ENCODE measurements at regions not wholly inside any gene's neighbourhood (a gene's known extent, or its start where the extent isn't known, plus 50 kb on each side); places are given as distances from the start of the nearest gene placed in this dataset.

DNA sequence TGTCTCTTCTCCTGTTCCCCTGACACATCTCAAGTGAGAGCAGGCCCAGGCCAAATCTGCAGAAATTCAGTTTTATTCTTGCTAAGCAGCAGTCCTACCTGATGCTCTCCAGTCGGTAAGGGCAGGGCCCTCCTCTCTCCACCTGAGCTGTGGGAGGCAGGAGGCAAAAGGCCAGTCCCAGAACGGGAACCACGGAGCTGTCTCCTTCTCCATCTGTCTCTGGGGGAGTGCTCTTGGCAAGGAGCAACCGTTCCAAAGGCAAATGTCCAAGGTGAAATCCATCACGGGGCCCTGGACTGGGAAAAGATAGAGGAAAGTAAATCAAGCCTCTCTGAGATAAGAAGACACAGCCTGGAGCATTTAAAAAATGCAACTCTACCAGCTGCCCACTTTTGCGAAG lies 65.2 kb upstream of the CDON start:
- peaks cover 7% of the 10 kb centered on the region for H3K27me3 ChIP-seq (ENCODE audit: control insufficient read depth, insufficient read depth, low read length, poor library complexity, severe bottlenecking)
- 70 to 83% methylated on average over 3 to 6 of the region's 6 CpGs for WGBS, 2 experiments (ENCODE audit: insufficient coverage in 1 of 2, insufficient read length in 1 of 2)
- H3K4me1 ChIP-seq (ENCODE audit: control insufficient read depth, insufficient read depth, low read length): no peaks in the 10 kb centered on the region
- TF ChIP-seq, protein P1, sequence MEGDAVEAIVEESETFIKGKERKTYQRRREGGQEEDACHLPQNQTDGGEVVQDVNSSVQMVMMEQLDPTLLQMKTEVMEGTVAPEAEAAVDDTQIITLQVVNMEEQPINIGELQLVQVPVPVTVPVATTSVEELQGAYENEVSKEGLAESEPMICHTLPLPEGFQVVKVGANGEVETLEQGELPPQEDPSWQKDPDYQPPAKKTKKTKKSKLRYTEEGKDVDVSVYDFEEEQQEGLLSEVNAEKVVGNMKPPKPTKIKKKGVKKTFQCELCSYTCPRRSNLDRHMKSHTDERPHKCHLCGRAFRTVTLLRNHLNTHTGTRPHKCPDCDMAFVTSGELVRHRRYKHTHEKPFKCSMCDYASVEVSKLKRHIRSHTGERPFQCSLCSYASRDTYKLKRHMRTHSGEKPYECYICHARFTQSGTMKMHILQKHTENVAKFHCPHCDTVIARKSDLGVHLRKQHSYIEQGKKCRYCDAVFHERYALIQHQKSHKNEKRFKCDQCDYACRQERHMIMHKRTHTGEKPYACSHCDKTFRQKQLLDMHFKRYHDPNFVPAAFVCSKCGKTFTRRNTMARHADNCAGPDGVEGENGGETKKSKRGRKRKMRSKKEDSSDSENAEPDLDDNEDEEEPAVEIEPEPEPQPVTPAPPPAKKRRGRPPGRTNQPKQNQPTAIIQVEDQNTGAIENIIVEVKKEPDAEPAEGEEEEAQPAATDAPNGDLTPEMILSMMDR (conservative IDR thresholded peaks at IDR 0.05): no peak
- no peak overlapping the region for H3K4me3 ChIP-seq (ENCODE audit: low read length)
- Mint-ChIP-seq H3K27ac (no peak overlapping the region), H3K4me3 (no peak overlapping the region), H3K27me3 (ENCODE audit: insufficient read depth) (no peaks in the 10 kb centered on the region), H3K9me3 (no peaks in the 10 kb centered on the region), H3K36me3 (ENCODE audit: low read depth) (no peaks in the 10 kb centered on the region), H3K4me1 (peaks cover 10% of the 10 kb centered on the region)
- H3K9me3 ChIP-seq (ENCODE audit: control insufficient read depth, low read length): no peaks in the 10 kb centered on the region
- DNase-seq: peak; percentile 42
- no peak overlapping the region for H3K27ac ChIP-seq (ENCODE audit: low read depth, low read length)
- H3K36me3 ChIP-seq (ENCODE audit: control insufficient read depth, insufficient read depth, low read length): no peaks in the 10 kb centered on the region
- no peak overlapping the region for H3K9ac ChIP-seq (ENCODE audit: extremely low read depth, low read length, poor library complexity, severe bottlenecking)

DNA sequence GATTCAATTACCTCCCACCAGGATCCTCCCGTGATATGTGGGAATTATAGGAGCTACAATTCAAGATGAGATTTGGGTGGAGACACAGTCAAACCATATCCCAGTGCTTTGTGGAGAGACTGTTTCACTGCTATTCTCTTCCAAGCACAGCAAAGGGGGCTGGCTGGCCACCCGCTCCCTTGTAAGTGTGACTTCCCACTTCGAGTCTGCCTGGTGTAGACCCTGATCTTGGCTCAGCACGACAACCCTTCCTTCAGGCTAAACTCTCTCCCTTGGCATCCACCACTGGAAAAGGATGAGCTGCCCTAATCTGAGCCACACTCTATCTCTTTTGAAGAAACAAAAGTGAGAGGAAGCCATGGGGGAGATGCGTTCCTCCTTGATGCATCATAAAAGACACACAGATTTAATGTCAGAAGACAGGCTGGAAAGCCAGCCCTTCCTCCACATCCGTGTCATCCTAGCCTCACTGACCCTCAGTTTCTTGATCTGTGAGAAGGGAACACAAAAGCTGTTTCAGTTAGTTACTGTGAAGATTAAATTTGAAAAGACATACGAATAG lies 64.7 kb upstream of the CDON start:
- 81 to 83% methylated on average over 6 to 7 of the region's 7 CpGs for WGBS, 2 experiments (ENCODE audit: insufficient coverage in 1 of 2, insufficient read length in 1 of 2)
- H3K4me3 ChIP-seq (ENCODE audit: low read length): no peak overlapping the region
- H3K4me3 Mint-ChIP-seq: no peak overlapping the region

DNA sequence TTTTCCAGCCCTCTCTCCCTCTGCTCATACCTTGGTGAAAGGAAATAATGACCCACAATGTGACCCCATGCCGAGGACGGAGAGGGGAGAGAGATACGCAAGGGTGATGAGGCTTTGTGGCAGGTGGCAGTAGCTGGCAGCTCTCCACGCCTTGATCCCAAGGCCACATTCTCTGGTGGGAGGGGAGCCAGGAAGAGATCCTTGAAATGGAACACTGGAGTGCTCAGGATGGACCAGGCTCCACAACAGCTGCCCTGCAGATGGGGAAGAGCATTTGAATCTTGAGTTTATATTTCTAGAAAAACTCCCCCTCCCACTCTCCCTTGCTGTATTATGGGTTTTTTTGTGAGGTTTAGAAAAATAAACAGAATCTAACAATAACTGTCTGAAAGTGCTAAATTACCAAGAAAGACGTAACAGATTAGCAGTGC lies 61.6 kb upstream of the CDON start:
- no peaks in the 10 kb centered on the region for H3K36me3 ChIP-seq (ENCODE audit: control insufficient read depth, insufficient read depth, low read length)
- no peak overlapping the region for H3K9ac ChIP-seq (ENCODE audit: extremely low read depth, low read length, poor library complexity, severe bottlenecking)
- no peaks in the 10 kb centered on the region for H3K4me1 Mint-ChIP-seq
- H3K9me3 Mint-ChIP-seq: no peaks in the 10 kb centered on the region
- no peaks in the 10 kb centered on the region for H3K9me3 ChIP-seq (ENCODE audit: control insufficient read depth, low read length)
- TF ChIP-seq, protein P1 (conservative IDR thresholded peaks at IDR 0.05): no peak
- 87 to 100% methylated on average over 5 of the region's 5 CpGs for WGBS, 2 experiments (ENCODE audit: insufficient coverage in 1 of 2, insufficient read length in 1 of 2)
- H3K4me3 ChIP-seq (ENCODE audit: low read length): no peak overlapping the region
- no peaks in the 10 kb centered on the region for H3K4me1 ChIP-seq (ENCODE audit: control insufficient read depth, insufficient read depth, low read length)
- H3K27me3 Mint-ChIP-seq (ENCODE audit: insufficient read depth): no peaks in the 10 kb centered on the region
- H3K27ac Mint-ChIP-seq: no peak overlapping the region
- peaks cover 7% of the 10 kb centered on the region for H3K27me3 ChIP-seq (ENCODE audit: control insufficient read depth, insufficient read depth, low read length, poor library complexity, severe bottlenecking)
- no peak overlapping the region for H3K4me3 Mint-ChIP-seq
- no peak overlapping the region for H3K27ac ChIP-seq (ENCODE audit: low read depth, low read length)
- no peaks in the 10 kb centered on the region for H3K36me3 Mint-ChIP-seq (ENCODE audit: low read depth)
- no peak for DNase-seq

More for the DNA sequence above, 64.7 kb upstream of the CDON start:
- Histone ChIP-seq H3K4me1 (ENCODE audit: control insufficient read depth, insufficient read depth, low read length) (no peaks in the 10 kb centered on the region), H3K27ac (ENCODE audit: low read depth, low read length) (no peak overlapping the region), H3K27me3 (ENCODE audit: control insufficient read depth, insufficient read depth, low read length, poor library complexity, severe bottlenecking) (peaks cover 7% of the 10 kb centered on the region), H3K9ac (ENCODE audit: extremely low read depth, low read length, poor library complexity, severe bottlenecking) (no peak overlapping the region), H3K9me3 (ENCODE audit: control insufficient read depth, low read length) (no peaks in the 10 kb centered on the region), H3K36me3 (ENCODE audit: control insufficient read depth, insufficient read depth, low read length) (no peaks in the 10 kb centered on the region)
- DNase-seq: peak; percentile 33
- Mint-ChIP-seq H3K36me3 (ENCODE audit: low read depth) (no peaks in the 10 kb centered on the region), H3K27me3 (ENCODE audit: insufficient read depth) (no peaks in the 10 kb centered on the region), H3K4me1 (peaks cover 4% of the 10 kb centered on the region), H3K9me3 (no peaks in the 10 kb centered on the region), H3K27ac (no peak overlapping the region)
- TF ChIP-seq, protein P1 (conservative IDR thresholded peaks at IDR 0.05): no peak
